Fibroblast of lung (primary cell): ENCODE measurements at regions not wholly inside any gene's neighbourhood (a gene's known extent, or its start where the extent isn't known, plus 50 kb on each side); places are given as distances from the start of the nearest gene placed in this dataset.

Source experiments
- CTCF ChIP-seq, 2 donors: IDR thresholded peaks in 1 of 2; conservative IDR thresholded peaks in 1 of 2; 1 replicate in 1 of 2; 2 replicates in 1 of 2; pipeline ENCODE4 v1.5.1; 2011 to 2012; ENCODE audit warnings: low read length in 2 of 2, control low read depth in 1 of 2, inconsistent platforms in 1 of 2, low read depth in 1 of 2, mild to moderate bottlenecking in 1 of 2
- EZH2 ChIP-seq: IDR thresholded peaks from 2 replicates; pipeline ENCODE4 v1.5.1; 2012; ENCODE audit warnings: low read length, control low read depth, mild to moderate bottlenecking; ENCODE audit errors: missing control alignments

GRCh38 chr9:32200896-32201295 is 183.5 kb upstream of the ACO1 start:
- TF ChIP-seq CTCF (conservative IDR thresholded peaks at IDR 0.05 in 1 of 2, IDR thresholded peaks at IDR 0.05 in 1 of 2; ENCODE audit: low read depth in 1 of 2, low read length in 2 of 2) = no peak
- no peak for TF ChIP-seq EZH2
